Osteocyte (in vitro differentiated cells): ENCODE measurements at regions not wholly inside any gene's neighbourhood (a gene's known extent, or its start where the extent isn't known, plus 50 kb on each side); places are given as distances from the start of the nearest gene placed in this dataset.

ENCODE experiments used
- DNase-seq: peaks from one replicate; pipeline ENCODE4 v3.0.0; 2021; ENCODE audit warnings: mixed read lengths; ENCODE audit not compliant: unreplicated experiment; ENCODE audit errors: extremely low spot score
- H3K27ac Mint-ChIP-seq: one replicate; pipeline ENCODE4 v1.8.0; 2021; ENCODE audit warnings: mild to moderate bottlenecking, mixed read lengths; ENCODE audit not compliant: unreplicated experiment
- H3K27me3 Mint-ChIP-seq: one replicate; pipeline ENCODE4 v1.8.0; 2021; ENCODE audit warnings: mixed read lengths; ENCODE audit not compliant: unreplicated experiment
- H3K36me3 Mint-ChIP-seq: one replicate; pipeline ENCODE4 v1.8.0; 2021; ENCODE audit warnings: mixed read lengths; ENCODE audit not compliant: unreplicated experiment
- H3K4me1 Mint-ChIP-seq: one replicate; pipeline ENCODE4 v1.8.0; 2021; ENCODE audit warnings: mixed read lengths; ENCODE audit not compliant: unreplicated experiment
- H3K4me3 Mint-ChIP-seq: one replicate; pipeline ENCODE4 v1.8.0; 2021; ENCODE audit warnings: mild to moderate bottlenecking, moderate library complexity, mixed read lengths; ENCODE audit not compliant: unreplicated experiment
- H3K9me3 Mint-ChIP-seq: one replicate; pipeline ENCODE4 v1.8.0; 2021; ENCODE audit warnings: mixed read lengths; ENCODE audit not compliant: unreplicated experiment
- CTCF ChIP-seq: fragments of 200-600 bp; sonication (generic); IDR thresholded peaks from 2 replicates; pipeline ENCODE4 v1.5.0; 2021; ENCODE audit warnings: antibody characterized with exemption, mild to moderate bottlenecking, moderate library complexity

- Mint-ChIP-seq H3K4me1 (no peaks in the 10 kb centered on the region), H3K27ac (no peak overlapping the region), H3K36me3 (no peaks in the 10 kb centered on the region), H3K4me3 (no peak overlapping the region), H3K27me3 (no peaks in the 10 kb centered on the region), H3K9me3 (no peaks in the 10 kb centered on the region)
- no peak for DNase-seq
- TF ChIP-seq CTCF, result peak; percentile 8
These were observed 118.3 kb downstream of the DNAAF6 start for GRCh38 chrX:107324493-107325310.

GRCh38 chrX:107325467-107325866 lies 119.1 kb downstream of the DNAAF6 start:
- H3K27me3 Mint-ChIP-seq, result no peaks in the 10 kb centered on the region
- no peak for TF ChIP-seq CTCF

GRCh38 chrX:107348051-107348450 lies 101.4 kb upstream of the FRMPD3 start:
- Mint-ChIP-seq H3K27ac (no peak overlapping the region), H3K27me3 (no peaks in the 10 kb centered on the region), H3K4me3 (no peak overlapping the region), H3K36me3 (no peaks in the 10 kb centered on the region), H3K4me1 (no peaks in the 10 kb centered on the region), H3K9me3 (no peaks in the 10 kb centered on the region)
- TF ChIP-seq CTCF, result no peak
- no peak for DNase-seq

More at GRCh38 chrX:107325467-107325866, 119.1 kb downstream of the DNAAF6 start:
- Mint-ChIP-seq H3K9me3 (no peaks in the 10 kb centered on the region), H3K4me1 (no peaks in the 10 kb centered on the region), H3K27ac (no peak overlapping the region), H3K4me3 (no peak overlapping the region), H3K36me3 (no peaks in the 10 kb centered on the region)
- no peak for DNase-seq

GRCh38 chrX:107348990-107349389 lies 100.5 kb upstream of the FRMPD3 start:
- Mint-ChIP-seq H3K4me1 (no peaks in the 10 kb centered on the region), H3K27me3 (no peaks in the 10 kb centered on the region), H3K4me3 (no peak overlapping the region), H3K27ac (no peak overlapping the region), H3K9me3 (no peaks in the 10 kb centered on the region), H3K36me3 (no peaks in the 10 kb centered on the region)
- TF ChIP-seq CTCF, result no peak
- DNase-seq, result no peak

GRCh38 chrX:107355533-107355932 lies 93.9 kb upstream of the FRMPD3 start:
- Mint-ChIP-seq H3K4me1 (no peaks in the 10 kb centered on the region), H3K36me3 (no peaks in the 10 kb centered on the region), H3K27me3 (no peaks in the 10 kb centered on the region), H3K9me3 (no peaks in the 10 kb centered on the region), H3K4me3 (no peak overlapping the region), H3K27ac (no peak overlapping the region)
- no peak for DNase-seq
- TF ChIP-seq CTCF, result no peak
